NB4 (cell line): ENCODE measurements at regions not wholly inside any gene's neighbourhood (a gene's known extent, or its start where the extent isn't known, plus 50 kb on each side); places are given as distances from the start of the nearest gene placed in this dataset.

Source experiments
- DNase-seq: peaks from one replicate; pipeline ENCODE4 v3.0.0; 2010; ENCODE audit warnings: low read depth
- H3K4me3 ChIP-seq: one replicate; pipeline ENCODE4 v1.5.1; 2011; ENCODE audit warnings: mild to moderate bottlenecking, low read depth, low read length, moderate library complexity
- MYC ChIP-seq: IDR thresholded peaks from 2 replicates; pipeline ENCODE4 v1.6.1; 2011; ENCODE audit warnings: low read depth, low read length
- POLR2A ChIP-seq: IDR thresholded peaks from 2 replicates; pipeline ENCODE4 v1.6.1; 2011; ENCODE audit warnings: mild to moderate bottlenecking; ENCODE audit not compliant: insufficient read length; ENCODE audit errors: extremely low read depth
- TF ChIP-seq, protein P1 (sequence below): IDR thresholded peaks from one replicate; pipeline ENCODE4 v1.5.1; 2012; ENCODE audit warnings: low read depth, low read length
- TF ChIP-seq, protein P2 (sequence below): IDR thresholded peaks from 2 replicates; pipeline ENCODE4 v1.6.1; 2011; ENCODE audit warnings: low read depth, low read length

DNA sequence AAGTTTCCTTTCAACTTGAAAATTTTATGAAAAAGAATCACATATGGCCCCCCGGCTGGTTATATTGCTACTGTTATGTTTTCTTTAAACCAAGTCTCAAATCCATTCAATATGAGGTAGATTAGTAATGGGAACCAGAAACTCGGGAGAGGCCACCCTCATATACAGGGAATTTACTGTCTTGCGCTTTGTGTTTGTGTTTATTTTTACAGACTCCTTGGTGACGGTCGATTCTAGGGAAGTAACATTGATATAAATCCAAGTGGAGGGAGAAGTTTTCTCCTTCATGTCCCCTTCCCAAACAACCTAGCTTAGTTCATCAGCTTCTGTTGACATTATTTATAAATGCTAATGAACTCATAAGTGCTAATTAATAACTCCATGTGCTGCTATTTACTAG lies 163.5 kb upstream of the LMO4 start:
- H3K4me3 ChIP-seq: no peak overlapping the region
- TF ChIP-seq MYC: no peak
- no peak for TF ChIP-seq POLR2A
- TF ChIP-seq, protein P1, sequence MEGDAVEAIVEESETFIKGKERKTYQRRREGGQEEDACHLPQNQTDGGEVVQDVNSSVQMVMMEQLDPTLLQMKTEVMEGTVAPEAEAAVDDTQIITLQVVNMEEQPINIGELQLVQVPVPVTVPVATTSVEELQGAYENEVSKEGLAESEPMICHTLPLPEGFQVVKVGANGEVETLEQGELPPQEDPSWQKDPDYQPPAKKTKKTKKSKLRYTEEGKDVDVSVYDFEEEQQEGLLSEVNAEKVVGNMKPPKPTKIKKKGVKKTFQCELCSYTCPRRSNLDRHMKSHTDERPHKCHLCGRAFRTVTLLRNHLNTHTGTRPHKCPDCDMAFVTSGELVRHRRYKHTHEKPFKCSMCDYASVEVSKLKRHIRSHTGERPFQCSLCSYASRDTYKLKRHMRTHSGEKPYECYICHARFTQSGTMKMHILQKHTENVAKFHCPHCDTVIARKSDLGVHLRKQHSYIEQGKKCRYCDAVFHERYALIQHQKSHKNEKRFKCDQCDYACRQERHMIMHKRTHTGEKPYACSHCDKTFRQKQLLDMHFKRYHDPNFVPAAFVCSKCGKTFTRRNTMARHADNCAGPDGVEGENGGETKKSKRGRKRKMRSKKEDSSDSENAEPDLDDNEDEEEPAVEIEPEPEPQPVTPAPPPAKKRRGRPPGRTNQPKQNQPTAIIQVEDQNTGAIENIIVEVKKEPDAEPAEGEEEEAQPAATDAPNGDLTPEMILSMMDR: no peak
- TF ChIP-seq, protein P2, sequence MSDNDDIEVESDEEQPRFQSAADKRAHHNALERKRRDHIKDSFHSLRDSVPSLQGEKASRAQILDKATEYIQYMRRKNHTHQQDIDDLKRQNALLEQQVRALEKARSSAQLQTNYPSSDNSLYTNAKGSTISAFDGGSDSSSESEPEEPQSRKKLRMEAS: no peak
- no peak for DNase-seq

DNA sequence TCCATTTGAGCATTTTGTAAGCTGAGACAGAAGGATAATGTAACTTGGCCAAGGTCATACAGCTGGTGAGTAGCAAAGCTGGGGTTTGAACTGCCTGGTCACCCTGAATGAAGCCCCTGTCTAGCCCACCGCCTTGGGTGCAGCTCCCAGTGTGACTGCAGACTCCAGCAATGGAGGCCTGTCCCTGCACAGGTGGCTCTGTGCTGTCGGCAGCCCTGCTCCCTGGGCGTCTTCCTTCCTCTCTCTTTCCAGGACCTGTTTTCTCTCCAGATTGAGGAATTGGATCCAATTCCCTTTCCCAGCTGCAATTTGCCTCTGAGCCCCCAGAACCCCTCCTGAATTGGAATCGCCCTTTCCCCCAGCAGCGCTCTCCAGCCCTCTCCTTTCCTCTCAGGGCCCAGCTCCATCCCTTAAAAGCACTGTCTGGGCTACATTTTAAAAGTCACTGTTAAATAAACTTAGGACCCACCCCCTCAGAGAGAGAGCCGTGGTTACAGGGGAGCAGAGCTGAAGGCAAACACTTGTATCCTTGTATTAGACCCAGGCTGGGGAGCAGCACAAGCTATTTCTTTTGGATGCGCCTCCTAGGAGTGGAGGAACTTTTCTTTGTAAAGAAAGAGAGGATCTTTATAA lies 161.4 kb upstream of the LMO4 start:
- TF ChIP-seq, protein P1: no peak
- TF ChIP-seq MYC (no peak), POLR2A (no peak)
- TF ChIP-seq, protein P2: no peak
- no peak overlapping the region for H3K4me3 ChIP-seq
- DNase-seq: no peak

DNA sequence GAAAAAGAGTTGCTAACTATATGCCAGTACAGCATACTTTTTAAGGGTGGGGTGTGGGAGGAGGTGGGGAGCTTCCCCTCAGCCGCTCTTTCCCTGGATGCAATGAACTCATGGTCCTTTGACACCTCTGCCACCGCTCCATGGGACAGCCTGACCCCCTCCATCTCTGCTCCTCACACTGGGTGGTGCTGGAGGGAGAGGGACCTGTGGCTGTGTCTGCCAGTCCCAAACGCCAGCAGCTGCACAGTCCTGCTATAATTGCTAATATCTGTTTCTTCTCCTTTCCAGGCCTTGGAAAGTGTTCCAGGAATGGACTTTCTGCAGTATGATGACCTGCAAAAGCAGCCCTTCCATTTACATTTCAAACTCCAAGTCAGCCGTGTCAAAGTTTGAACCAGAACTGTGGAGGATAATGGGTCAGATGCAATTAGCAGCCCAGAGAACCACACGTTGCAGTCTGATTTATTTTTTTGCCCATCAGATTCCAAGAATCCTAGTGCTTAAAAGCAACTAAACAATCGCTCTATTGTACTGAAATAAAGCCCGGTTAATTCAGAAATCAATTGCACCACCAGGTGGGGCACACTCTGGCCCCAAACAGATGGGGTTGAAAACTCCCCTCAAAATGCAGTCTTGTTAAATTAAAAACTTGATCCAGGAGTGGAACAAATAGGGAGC lies 160.7 kb upstream of the LMO4 start:
- no peak overlapping the region for H3K4me3 ChIP-seq
- TF ChIP-seq MYC: no peak
- TF ChIP-seq, protein P1: no peak
- no peak for TF ChIP-seq POLR2A
- TF ChIP-seq, protein P2: no peak
- no peak for DNase-seq

DNA sequence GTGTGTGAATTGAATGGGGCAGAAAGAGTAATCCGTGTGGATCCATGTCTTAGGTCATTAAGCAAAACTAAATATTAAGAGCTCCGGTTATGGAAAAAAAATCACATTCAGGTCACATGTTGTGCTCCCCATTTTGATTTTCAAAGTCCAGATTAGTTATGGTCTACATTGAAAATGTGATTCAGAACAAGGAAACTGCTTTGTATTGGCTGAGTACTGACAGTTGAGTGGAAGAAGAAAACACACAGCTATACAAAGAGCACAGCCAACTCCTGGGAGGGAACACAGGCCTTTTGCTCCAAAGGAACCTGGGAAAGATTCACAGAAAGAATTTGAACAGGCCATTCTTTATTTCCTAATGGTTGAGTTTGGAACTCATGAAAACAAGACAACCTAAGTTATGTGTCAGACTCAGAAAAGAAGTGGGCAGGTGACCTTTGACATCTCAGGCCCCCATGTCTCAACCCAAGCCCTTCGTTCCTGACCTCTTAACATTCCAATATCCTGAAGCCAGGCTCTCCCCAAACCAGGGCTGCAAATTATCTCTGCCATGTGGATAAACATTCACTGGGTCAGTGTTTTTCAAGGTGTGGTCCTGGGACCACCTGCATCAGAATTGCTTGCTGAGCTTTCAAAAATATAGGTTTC lies 159.3 kb upstream of the LMO4 start:
- TF ChIP-seq, protein P1: no peak
- TF ChIP-seq, protein P2: no peak
- no peak for TF ChIP-seq POLR2A
- no peak for TF ChIP-seq MYC
- no peak overlapping the region for H3K4me3 ChIP-seq
- DNase-seq: no peak

DNA sequence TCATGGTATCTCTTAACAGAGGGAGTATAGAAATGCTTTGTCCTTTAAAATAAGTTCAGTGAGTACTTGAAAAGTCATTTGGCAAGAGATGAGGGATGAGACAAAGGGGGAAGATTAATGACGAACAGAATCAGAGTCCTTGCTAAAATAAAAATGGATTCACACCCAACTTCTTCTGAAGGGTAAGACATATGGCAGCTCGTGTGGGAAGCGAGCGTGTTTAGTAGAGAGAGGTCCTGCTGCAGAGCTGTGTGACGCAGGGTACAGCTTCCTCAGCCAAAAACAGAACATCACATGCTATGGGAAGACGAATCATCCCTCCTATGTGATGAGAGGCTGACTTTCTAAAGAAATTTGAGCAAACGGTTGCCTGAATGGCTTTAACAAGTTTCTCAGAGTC lies 158.5 kb upstream of the LMO4 start:
- no peak overlapping the region for H3K4me3 ChIP-seq
- TF ChIP-seq, protein P2: no peak
- TF ChIP-seq, protein P1: no peak
- TF ChIP-seq POLR2A: no peak
- TF ChIP-seq MYC: no peak
- no peak for DNase-seq
